ENCODE measurements at regions not wholly inside any gene's neighbourhood (a gene's known extent, or its start where the extent isn't known, plus 50 kb on each side); places are given as distances from the start of the nearest gene placed in this dataset.

DNA sequence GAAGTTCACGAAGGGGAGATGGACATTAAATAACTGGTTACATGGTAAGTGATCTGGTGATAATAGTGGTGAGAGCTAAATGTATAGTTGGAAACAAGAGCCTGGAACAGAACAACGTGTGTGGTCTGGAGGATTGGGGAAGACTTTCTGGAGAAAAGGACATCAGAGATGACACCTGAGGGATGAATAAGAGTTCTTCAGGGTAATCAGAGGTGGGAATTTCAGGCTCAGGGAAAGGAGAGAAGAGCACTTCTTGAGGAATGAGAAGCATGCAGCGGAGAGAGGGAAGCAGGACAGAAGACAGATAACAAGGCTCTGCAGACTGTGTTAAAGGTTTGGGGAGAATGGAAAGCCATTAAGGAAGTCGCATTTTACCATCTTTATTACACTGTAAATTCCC lies 450.7 kb downstream of the TNS1 start:
- no peak overlapping the region for H3K27ac ChIP-seq (ENCODE audit: low read depth in 2 of 2, low read length in 1 of 2)
- H3K4me1 ChIP-seq (ENCODE audit: control insufficient read depth in 2 of 2, insufficient read depth in 2 of 2, low read length in 1 of 2): no peaks in the 10 kb centered on the region
- H3K36me3 ChIP-seq (ENCODE audit: control insufficient read depth in 2 of 2, insufficient read depth in 2 of 2, low read length in 1 of 2): peaks cover 0 to 3% of the 10 kb centered on the region in 2 donors
- H3K27me3 ChIP-seq (ENCODE audit: control insufficient read depth in 1 of 2, insufficient read depth in 2 of 2, low read length in 2 of 2): no peaks in the 10 kb centered on the region
- WGBS, 2 donors: 88 to 90% methylated on average over 4 of the region's 4 CpGs
- H3K4me3 ChIP-seq (ENCODE audit: low read depth in 1 of 2, low read length in 2 of 2): no peak overlapping the region
- no peaks in the 10 kb centered on the region for H3K9me3 ChIP-seq (ENCODE audit: control insufficient read depth in 2 of 2, insufficient read depth in 1 of 2, low read depth in 1 of 2, low read length in 1 of 2)

DNA sequence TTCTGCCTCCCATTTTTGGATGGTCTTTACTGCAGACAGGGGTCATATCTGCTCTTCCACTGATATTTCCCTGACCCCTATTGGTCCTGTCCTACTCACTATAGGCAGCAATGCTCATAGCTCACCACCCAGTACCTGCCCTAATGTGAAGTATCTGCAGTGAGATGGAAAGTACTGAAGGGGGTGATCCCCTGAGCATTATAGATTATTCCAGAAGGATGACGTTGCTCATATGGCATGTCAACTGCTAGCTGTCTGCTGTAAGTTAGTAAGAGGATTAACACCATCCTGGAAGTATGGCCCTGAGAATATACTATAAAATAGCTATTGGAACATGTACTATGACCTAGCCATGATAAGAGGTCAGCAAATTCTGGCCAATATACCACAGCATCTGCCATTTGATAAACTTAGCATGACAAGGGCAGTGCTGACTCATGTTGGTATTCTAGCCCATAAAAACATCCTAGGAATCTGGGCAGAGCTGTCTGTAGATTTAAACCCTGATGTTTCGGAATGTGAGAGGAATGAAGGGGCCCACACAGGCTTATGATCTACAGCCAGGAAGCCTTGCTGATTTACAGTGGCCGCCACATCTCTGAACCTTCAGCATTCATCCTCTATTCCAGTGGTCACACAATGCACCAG lies 451.4 kb downstream of the TNS1 start:
- Histone ChIP-seq H3K4me3 (ENCODE audit: low read depth in 1 of 2, low read length in 2 of 2) (no peak overlapping the region), H3K4me1 (ENCODE audit: control insufficient read depth in 2 of 2, insufficient read depth in 2 of 2, low read length in 1 of 2) (no peaks in the 10 kb centered on the region), H3K36me3 (ENCODE audit: control insufficient read depth in 2 of 2, insufficient read depth in 2 of 2, low read length in 1 of 2) (no peaks in the 10 kb centered on the region), H3K9me3 (ENCODE audit: control insufficient read depth in 2 of 2, insufficient read depth in 1 of 2, low read depth in 1 of 2, low read length in 1 of 2) (no peaks in the 10 kb centered on the region), H3K27ac (ENCODE audit: low read depth in 2 of 2, low read length in 1 of 2) (no peak overlapping the region), H3K27me3 (ENCODE audit: control insufficient read depth in 1 of 2, insufficient read depth in 2 of 2, low read length in 2 of 2) (no peaks in the 10 kb centered on the region)
- WGBS, 2 donors: 69 to 78% methylated on average over 3 of the region's 3 CpGs

DNA sequence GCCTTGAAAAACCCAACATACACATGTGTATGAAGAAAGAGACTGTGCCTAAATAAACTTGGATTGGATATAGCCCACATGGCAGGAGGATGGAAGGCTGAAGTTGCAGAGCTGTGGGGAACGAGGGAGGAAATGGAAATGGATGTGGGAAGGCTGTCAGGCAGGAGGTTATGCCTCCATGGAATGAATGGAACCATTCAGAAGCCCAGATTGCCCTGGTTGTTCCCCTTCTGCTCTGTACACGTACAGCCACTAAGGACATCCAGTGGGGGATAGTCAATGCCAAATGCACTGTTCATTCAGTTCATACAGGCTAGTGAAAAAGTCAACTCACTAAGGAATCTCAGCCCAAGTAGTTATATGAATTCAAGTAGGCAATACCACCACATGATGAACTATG lies 463.7 kb downstream of the TNS1 start:
- Histone ChIP-seq H3K4me3 (ENCODE audit: low read depth in 1 of 2, low read length in 2 of 2) (no peak overlapping the region), H3K27ac (ENCODE audit: low read depth in 2 of 2, low read length in 1 of 2) (no peak overlapping the region), H3K27me3 (ENCODE audit: control insufficient read depth in 1 of 2, insufficient read depth in 2 of 2, low read length in 2 of 2) (no peaks in the 10 kb centered on the region), H3K9me3 (ENCODE audit: control insufficient read depth in 2 of 2, insufficient read depth in 1 of 2, low read depth in 1 of 2, low read length in 1 of 2) (no peaks in the 10 kb centered on the region), H3K4me1 (ENCODE audit: control insufficient read depth in 2 of 2, insufficient read depth in 2 of 2, low read length in 1 of 2) (no peaks in the 10 kb centered on the region), H3K36me3 (ENCODE audit: control insufficient read depth in 2 of 2, insufficient read depth in 2 of 2, low read length in 1 of 2) (no peaks in the 10 kb centered on the region)
- WGBS, 2 donors: 70 to 86% methylated on average over 2 of the region's 2 CpGs

DNA sequence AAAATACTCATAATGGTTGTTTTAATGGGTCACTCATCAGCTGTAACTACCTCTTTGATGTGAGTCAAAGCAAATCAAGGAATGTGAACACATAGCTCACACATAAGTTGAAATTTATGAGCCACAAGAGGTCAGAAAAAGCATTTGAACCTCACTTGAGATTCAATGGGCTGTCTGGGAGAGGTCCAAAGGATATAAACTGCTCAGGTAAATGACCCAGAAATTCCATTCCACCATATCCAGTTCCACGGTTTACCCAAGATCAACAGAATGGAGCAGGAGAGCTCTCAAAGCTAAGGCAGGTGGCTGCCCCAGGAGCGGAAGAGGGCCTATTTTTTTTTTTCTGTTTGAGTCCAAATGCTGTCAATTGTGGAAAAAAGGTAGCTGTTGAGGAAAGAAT lies 464.1 kb downstream of the TNS1 start:
- Histone ChIP-seq H3K36me3 (ENCODE audit: control insufficient read depth in 2 of 2, insufficient read depth in 2 of 2, low read length in 1 of 2) (no peaks in the 10 kb centered on the region), H3K4me1 (ENCODE audit: control insufficient read depth in 2 of 2, insufficient read depth in 2 of 2, low read length in 1 of 2) (no peaks in the 10 kb centered on the region), H3K27ac (ENCODE audit: low read depth in 2 of 2, low read length in 1 of 2) (no peak overlapping the region), H3K27me3 (ENCODE audit: control insufficient read depth in 1 of 2, insufficient read depth in 2 of 2, low read length in 2 of 2) (no peaks in the 10 kb centered on the region), H3K4me3 (ENCODE audit: low read depth in 1 of 2, low read length in 2 of 2) (no peak overlapping the region), H3K9me3 (ENCODE audit: control insufficient read depth in 2 of 2, insufficient read depth in 1 of 2, low read depth in 1 of 2, low read length in 1 of 2) (no peaks in the 10 kb centered on the region)
- WGBS, 2 donors: 88 to 92% methylated on average over 2 of the region's 2 CpGs

DNA sequence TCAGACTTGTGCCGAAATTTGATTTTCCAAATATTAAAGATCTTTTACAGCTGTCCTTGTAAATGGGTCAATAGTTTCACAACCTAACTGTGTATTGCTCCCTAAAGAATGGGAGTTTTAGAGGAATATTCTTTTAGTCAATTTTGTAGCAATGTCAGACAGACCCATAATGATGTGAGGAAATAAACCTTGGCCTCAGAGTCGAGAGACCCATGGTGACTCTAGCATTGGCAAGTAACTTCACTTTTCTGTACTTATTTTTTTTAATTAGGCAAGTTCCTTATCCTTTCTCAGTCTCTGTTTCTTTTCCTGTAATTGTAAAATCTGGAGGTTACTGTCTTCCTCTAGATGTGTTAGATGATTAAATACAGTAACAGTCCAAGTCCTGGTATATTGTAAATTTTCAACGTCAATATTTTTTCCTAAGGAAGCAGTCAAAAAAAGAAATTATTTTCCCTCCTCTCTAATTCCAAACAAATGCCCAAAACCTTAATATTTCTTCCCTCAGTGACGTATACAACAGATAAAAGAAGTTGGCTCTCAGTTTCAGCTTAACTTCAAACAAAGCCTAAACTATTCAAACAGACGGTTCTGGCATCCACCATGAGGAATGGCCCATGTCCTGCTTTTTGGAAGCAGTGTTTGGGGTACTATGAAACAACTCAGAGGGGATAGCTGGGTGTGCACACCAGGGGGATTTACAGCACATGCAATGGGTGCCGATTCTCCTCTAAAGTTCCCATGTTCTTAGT lies 466.7 kb downstream of the TNS1 start:
- Histone ChIP-seq H3K27ac (ENCODE audit: low read depth in 2 of 2, low read length in 1 of 2) (no peak overlapping the region), H3K9me3 (ENCODE audit: control insufficient read depth in 2 of 2, insufficient read depth in 1 of 2, low read depth in 1 of 2, low read length in 1 of 2) (no peaks in the 10 kb centered on the region), H3K36me3 (ENCODE audit: control insufficient read depth in 2 of 2, insufficient read depth in 2 of 2, low read length in 1 of 2) (no peaks in the 10 kb centered on the region), H3K4me1 (ENCODE audit: control insufficient read depth in 2 of 2, insufficient read depth in 2 of 2, low read length in 1 of 2) (no peaks in the 10 kb centered on the region), H3K27me3 (ENCODE audit: control insufficient read depth in 1 of 2, insufficient read depth in 2 of 2, low read length in 2 of 2) (no peaks in the 10 kb centered on the region), H3K4me3 (ENCODE audit: low read depth in 1 of 2, low read length in 2 of 2) (no peak overlapping the region)
- 47 to 52% methylated on average over 6 of the region's 6 CpGs for WGBS, 2 donors

DNA sequence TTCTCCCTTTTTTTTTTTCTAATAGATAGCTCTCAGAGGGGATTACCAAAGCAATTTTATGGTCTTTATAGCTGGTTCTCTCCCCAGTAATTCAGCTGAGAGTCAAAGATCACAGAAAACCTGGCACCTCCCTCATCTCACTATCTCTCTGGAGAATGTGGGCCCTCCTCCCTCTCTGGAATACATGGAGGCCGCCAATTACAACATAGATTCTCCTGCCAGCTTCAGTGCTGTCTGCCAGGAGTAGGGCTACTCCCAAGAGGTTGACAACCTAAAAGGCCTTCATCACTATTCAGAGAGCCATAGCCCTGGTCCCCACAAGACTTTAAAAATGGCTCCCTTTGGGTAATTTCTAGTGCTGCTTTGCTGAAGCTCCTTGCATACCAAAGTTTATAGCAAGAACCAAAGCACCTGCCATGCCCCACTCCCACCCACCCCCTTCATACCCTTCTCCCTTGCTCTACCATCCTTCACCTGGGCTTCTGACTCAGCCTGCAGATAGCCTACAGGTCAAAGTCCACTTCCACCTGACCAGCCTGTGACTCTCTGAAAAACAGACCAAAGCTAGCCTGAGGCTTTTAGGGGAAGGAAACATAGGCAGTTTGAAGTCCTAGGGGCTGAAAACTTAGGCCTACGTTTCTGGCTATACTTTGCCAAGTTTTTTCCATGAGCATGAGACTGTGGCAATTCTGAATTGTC lies 472.3 kb downstream of the TNS1 start:
- Histone ChIP-seq H3K27me3 (ENCODE audit: control insufficient read depth in 1 of 2, insufficient read depth in 2 of 2, low read length in 2 of 2) (no peaks in the 10 kb centered on the region), H3K36me3 (ENCODE audit: control insufficient read depth in 2 of 2, insufficient read depth in 2 of 2, low read length in 1 of 2) (peaks cover 0 to 3% of the 10 kb centered on the region in 2 donors), H3K27ac (ENCODE audit: low read depth in 2 of 2, low read length in 1 of 2) (no peak overlapping the region), H3K4me3 (ENCODE audit: low read depth in 1 of 2, low read length in 2 of 2) (no peak overlapping the region), H3K4me1 (ENCODE audit: control insufficient read depth in 2 of 2, insufficient read depth in 2 of 2, low read length in 1 of 2) (no peaks in the 10 kb centered on the region), H3K9me3 (ENCODE audit: control insufficient read depth in 2 of 2, insufficient read depth in 1 of 2, low read depth in 1 of 2, low read length in 1 of 2) (no peaks in the 10 kb centered on the region)
- WGBS, 2 donors: 57 to 64% methylated on average over 2 of the region's 2 CpGs

DNA sequence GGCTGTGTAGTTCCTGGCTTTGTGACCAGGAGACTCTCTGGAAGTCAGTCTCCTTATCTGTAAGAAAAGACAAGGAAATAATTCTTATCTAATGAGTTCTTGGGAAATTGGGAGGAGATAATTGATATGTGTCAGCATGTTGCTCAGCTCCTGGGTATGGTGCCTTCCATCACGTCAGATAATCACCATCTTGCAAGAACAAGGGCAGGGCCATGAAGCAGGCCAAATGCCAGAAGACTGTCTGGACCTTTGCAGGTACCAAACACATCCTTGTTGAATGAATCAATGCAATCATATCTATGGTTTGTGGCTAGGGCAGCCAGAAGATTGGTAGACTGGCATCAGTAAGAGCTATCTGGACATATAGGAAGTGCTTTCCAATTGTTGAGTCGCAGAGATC lies 473.5 kb downstream of the TNS1 start:
- WGBS, 2 donors: 83 to 85% methylated on average over 2 of the region's 2 CpGs
- Histone ChIP-seq H3K9me3 (ENCODE audit: control insufficient read depth in 2 of 2, insufficient read depth in 1 of 2, low read depth in 1 of 2, low read length in 1 of 2) (no peaks in the 10 kb centered on the region), H3K4me1 (ENCODE audit: control insufficient read depth in 2 of 2, insufficient read depth in 2 of 2, low read length in 1 of 2) (no peaks in the 10 kb centered on the region), H3K4me3 (ENCODE audit: low read depth in 1 of 2, low read length in 2 of 2) (no peak overlapping the region), H3K27ac (ENCODE audit: low read depth in 2 of 2, low read length in 1 of 2) (no peak overlapping the region), H3K27me3 (ENCODE audit: control insufficient read depth in 1 of 2, insufficient read depth in 2 of 2, low read length in 2 of 2) (no peaks in the 10 kb centered on the region), H3K36me3 (ENCODE audit: control insufficient read depth in 2 of 2, insufficient read depth in 2 of 2, low read length in 1 of 2) (peaks cover 0 to 3% of the 10 kb centered on the region in 2 donors)

DNA sequence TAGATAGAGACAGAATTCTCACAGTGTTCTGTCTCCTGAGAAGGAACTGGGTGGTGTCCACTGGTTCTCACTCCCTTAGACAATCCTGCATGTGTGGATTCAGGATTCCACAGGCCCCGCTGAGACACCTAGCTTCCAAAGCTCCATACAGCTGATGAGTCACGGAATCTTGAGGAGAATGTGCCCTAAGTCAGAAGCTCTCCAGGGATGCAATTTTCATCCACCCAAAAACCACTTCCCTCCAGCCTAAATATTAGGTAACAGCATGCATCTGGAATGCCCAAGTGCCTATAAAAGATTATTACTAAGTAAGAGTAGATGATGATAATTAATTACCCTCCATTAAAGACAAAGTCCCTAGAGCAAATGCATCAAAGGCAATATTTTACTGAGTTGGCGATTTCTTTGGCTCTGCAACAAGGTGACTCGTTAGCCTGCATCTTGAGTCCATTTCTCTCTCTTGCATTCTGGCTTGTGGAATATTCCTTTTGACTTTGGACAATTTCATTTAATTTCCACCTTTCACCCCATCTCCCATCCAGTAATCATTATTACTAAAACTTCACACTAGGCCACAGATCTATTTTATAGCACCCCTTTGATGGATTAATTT lies 475.1 kb downstream of the TNS1 start:
- peaks cover 0 to 2% of the 10 kb centered on the region in 2 donors for H3K4me1 ChIP-seq (ENCODE audit: control insufficient read depth in 2 of 2, insufficient read depth in 2 of 2, low read length in 1 of 2)
- H3K9me3 ChIP-seq (ENCODE audit: control insufficient read depth in 2 of 2, insufficient read depth in 1 of 2, low read depth in 1 of 2, low read length in 1 of 2): no peaks in the 10 kb centered on the region
- WGBS, 2 donors: 78 to 87% methylated on average over 4 of the region's 4 CpGs
- no peaks in the 10 kb centered on the region for H3K27me3 ChIP-seq (ENCODE audit: control insufficient read depth in 1 of 2, insufficient read depth in 2 of 2, low read length in 2 of 2)
- H3K36me3 ChIP-seq (ENCODE audit: control insufficient read depth in 2 of 2, insufficient read depth in 2 of 2, low read length in 1 of 2): peaks cover 0 to 3% of the 10 kb centered on the region in 2 donors
- H3K27ac ChIP-seq (ENCODE audit: low read depth in 2 of 2, low read length in 1 of 2): no peak overlapping the region
- H3K4me3 ChIP-seq (ENCODE audit: low read depth in 1 of 2, low read length in 2 of 2): no peak overlapping the region

DNA sequence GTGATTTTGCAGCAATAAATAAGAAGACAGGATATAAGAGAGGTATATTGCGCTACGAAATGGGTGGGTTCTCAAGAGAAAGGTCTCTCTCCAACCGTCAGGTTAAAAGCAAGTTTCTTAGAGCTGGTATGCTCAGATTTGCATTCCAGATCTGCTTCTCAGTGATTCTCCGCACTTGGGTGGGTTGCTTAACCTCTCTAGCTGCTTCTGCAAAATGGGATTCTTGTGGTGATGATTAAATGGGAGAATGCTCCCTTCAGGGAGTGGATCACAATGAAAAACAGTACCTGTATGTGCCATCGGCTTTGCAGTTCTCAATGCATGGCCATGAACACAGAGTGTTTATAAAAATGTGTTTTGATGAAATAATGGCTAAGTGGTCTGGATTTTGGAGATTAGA lies 477.7 kb downstream of the TNS1 start:
- Histone ChIP-seq H3K36me3 (ENCODE audit: control insufficient read depth in 2 of 2, insufficient read depth in 2 of 2, low read length in 1 of 2) (peaks cover 0 to 3% of the 10 kb centered on the region in 2 donors), H3K27me3 (ENCODE audit: control insufficient read depth in 1 of 2, insufficient read depth in 2 of 2, low read length in 2 of 2) (no peaks in the 10 kb centered on the region), H3K4me1 (ENCODE audit: control insufficient read depth in 2 of 2, insufficient read depth in 2 of 2, low read length in 1 of 2) (peaks cover 2% of the 10 kb centered on the region in 2 donors), H3K4me3 (ENCODE audit: low read depth in 1 of 2, low read length in 2 of 2) (no peak overlapping the region), H3K9me3 (ENCODE audit: control insufficient read depth in 2 of 2, insufficient read depth in 1 of 2, low read depth in 1 of 2, low read length in 1 of 2) (no peaks in the 10 kb centered on the region), H3K27ac (ENCODE audit: low read depth in 2 of 2, low read length in 1 of 2) (no peak overlapping the region)
- WGBS, 2 donors: 93 to 94% methylated on average over 5 of the region's 5 CpGs
